ENCODE measurements at regions not wholly inside any gene's neighbourhood (a gene's known extent, or its start where the extent isn't known, plus 50 kb on each side); places are given as distances from the start of the nearest gene placed in this dataset.

- no peak for DNase-seq
These were observed 75.8 kb downstream of the DAD1 start for GRCh38 chr14:22513066-22513812.

- DNase-seq, result peak; percentile 58
These were observed 76.8 kb downstream of the DAD1 start for GRCh38 chr14:22512106-22512814.

GRCh38 chr14:22510527-22511110 is 78.4 kb downstream of the DAD1 start:
- no peak for DNase-seq

- DNase-seq, result peak; percentile 61
These were observed 79.2 kb downstream of the DAD1 start for GRCh38 chr14:22509751-22510300.

- no peak for DNase-seq
These were observed 79.9 kb downstream of the DAD1 start for GRCh38 chr14:22509036-22509709.

- peak; percentile 44 for DNase-seq
These were observed 80.4 kb downstream of the DAD1 start for GRCh38 chr14:22508662-22509035.

GRCh38 chr14:22508150-22508457 is 80.9 kb downstream of the DAD1 start:
- no peak for DNase-seq

GRCh38 chr14:22506778-22507351 is 82.2 kb downstream of the DAD1 start:
- DNase-seq, result peak; percentile 63

- no peak for DNase-seq
These were observed 82.7 kb downstream of the DAD1 start for GRCh38 chr14:22506378-22506710.

GRCh38 chr14:22505697-22506377 is 83.2 kb downstream of the DAD1 start:
- peak; percentile 61 for DNase-seq

GRCh38 chr14:22505309-22505696 is 83.7 kb downstream of the DAD1 start:
- no peak for DNase-seq

GRCh38 chr14:22502551-22502950 is 86.5 kb downstream of the DAD1 start:
- DNase-seq, result peak; percentile 3

- no peak for DNase-seq
These were observed 87.0 kb downstream of the DAD1 start for GRCh38 chr14:22502007-22502406.

GRCh38 chr14:22500954-22501726 is 87.9 kb downstream of the DAD1 start:
- peak; percentile 49 for DNase-seq

- no peak for DNase-seq
These were observed 88.5 kb downstream of the DAD1 start for GRCh38 chr14:22500525-22500924.

GRCh38 chr14:22497671-22498093 is 91.3 kb downstream of the DAD1 start:
- DNase-seq, result no peak

GRCh38 chr14:22497144-22497423 is 91.9 kb downstream of the DAD1 start:
- DNase-seq, result peak; percentile 11

GRCh38 chr14:22494486-22495135 is 94.4 kb downstream of the DAD1 start:
- peak; percentile 32 for DNase-seq

- peak; percentile 23 for DNase-seq
These were observed 95.3 kb downstream of the DAD1 start for GRCh38 chr14:22493753-22494152.

GRCh38 chr14:22492622-22493542 is 96.1 kb downstream of the DAD1 start:
- DNase-seq, result peak; percentile 40
